Adipocyte (in vitro differentiated cells): ENCODE measurements at regions not wholly inside any gene's neighbourhood (a gene's known extent, or its start where the extent isn't known, plus 50 kb on each side); places are given as distances from the start of the nearest gene placed in this dataset.

Experiments
- DNase-seq: peaks from one replicate; pipeline ENCODE4 v3.0.0-alpha.2; 2015; ENCODE audit warnings: low read depth
- H3K27me3 ChIP-seq: replicated peaks from 2 replicates; pipeline ENCODE4 v1.7.0; 2013; ENCODE audit warnings: mild to moderate bottlenecking, low read length, moderate library complexity; ENCODE audit not compliant: control insufficient read depth, insufficient read depth
- H3K36me3 ChIP-seq: 2 replicates; pipeline ENCODE4 v1.7.0; 2013; ENCODE audit warnings: low read length, mild to moderate bottlenecking, moderate library complexity; ENCODE audit not compliant: control insufficient read depth, insufficient read depth, severe bottlenecking
- H3K4me1 ChIP-seq: 2 replicates; pipeline ENCODE4 v1.7.0; 2013; ENCODE audit warnings: mild to moderate bottlenecking, low read length, moderate library complexity; ENCODE audit not compliant: control insufficient read depth, insufficient read depth
- H3K4me3 ChIP-seq: 2 replicates; pipeline ENCODE4 v1.7.0; 2013; ENCODE audit warnings: mild to moderate bottlenecking, low read length, moderate library complexity
- H3K9ac ChIP-seq: 2 replicates; pipeline ENCODE4 v1.7.0; 2013; ENCODE audit warnings: mild to moderate bottlenecking, low read length, moderate library complexity
- H3K9me3 ChIP-seq: 2 replicates; pipeline ENCODE4 v1.7.0; 2013; ENCODE audit warnings: mild to moderate bottlenecking, low read length, moderate library complexity; ENCODE audit not compliant: control insufficient read depth

DNA sequence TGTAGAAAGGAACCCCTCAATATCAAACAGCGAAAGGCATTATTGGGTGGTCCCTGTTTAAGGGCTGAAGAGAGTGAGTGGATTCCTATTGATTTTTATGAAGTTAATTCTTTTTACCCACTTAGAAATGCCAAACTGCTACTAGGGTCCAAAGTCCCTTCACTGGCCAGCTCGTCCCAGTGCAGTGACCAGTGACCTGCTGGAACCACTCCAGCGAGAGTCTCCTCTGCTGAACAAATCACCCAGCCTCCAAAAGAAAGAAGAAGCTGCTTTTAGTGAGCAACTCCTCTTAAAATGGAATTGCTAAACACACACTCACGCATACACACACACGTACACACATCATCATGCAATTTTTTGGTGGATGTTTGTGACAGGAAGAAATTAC lies 198.2 kb upstream of the PLEKHG7 start:
- DNase-seq = no peak
- H3K4me1 ChIP-seq = peaks cover 39% of the 10 kb centered on the region
- H3K4me3 ChIP-seq = no peak overlapping the region
- peak overlapping the region; percentile 67 for H3K9ac ChIP-seq
- no peaks in the 10 kb centered on the region for H3K9me3 ChIP-seq
- H3K36me3 ChIP-seq = no peaks in the 10 kb centered on the region
- no peaks in the 10 kb centered on the region for H3K27me3 ChIP-seq

DNA sequence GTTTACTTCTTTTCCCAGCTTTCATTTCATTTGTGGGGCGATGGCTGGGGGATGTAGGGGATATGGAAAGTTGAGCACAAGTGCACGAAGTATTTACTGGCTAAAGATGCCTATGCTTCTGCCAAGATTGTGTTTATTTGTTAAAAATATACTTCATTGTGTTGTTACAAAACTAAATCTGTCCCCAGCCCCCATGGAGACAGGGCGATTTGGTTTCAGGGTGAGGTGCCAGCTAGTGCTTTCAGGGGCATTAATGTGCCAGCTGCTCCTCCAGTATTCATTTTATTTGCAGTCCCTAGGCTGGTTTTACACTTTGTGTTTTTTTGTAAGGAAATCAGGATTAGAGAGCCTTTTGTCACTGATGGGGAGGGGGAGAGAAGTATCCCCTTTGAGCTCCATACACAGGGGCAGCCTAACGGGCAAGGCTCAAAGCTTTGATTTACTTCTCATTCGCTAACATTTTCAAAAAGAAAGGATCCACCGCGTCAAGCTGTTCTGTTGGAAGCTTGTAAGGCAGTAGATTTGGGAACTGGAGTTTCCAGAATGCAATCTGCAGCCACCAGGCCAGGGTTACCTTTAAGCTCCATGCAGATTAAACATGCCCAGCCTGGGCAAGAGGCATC lies 198.7 kb upstream of the PLEKHG7 start:
- peak overlapping the region; percentile 30 for H3K4me3 ChIP-seq
- H3K9me3 ChIP-seq = no peaks in the 10 kb centered on the region
- DNase-seq = no peak

DNA sequence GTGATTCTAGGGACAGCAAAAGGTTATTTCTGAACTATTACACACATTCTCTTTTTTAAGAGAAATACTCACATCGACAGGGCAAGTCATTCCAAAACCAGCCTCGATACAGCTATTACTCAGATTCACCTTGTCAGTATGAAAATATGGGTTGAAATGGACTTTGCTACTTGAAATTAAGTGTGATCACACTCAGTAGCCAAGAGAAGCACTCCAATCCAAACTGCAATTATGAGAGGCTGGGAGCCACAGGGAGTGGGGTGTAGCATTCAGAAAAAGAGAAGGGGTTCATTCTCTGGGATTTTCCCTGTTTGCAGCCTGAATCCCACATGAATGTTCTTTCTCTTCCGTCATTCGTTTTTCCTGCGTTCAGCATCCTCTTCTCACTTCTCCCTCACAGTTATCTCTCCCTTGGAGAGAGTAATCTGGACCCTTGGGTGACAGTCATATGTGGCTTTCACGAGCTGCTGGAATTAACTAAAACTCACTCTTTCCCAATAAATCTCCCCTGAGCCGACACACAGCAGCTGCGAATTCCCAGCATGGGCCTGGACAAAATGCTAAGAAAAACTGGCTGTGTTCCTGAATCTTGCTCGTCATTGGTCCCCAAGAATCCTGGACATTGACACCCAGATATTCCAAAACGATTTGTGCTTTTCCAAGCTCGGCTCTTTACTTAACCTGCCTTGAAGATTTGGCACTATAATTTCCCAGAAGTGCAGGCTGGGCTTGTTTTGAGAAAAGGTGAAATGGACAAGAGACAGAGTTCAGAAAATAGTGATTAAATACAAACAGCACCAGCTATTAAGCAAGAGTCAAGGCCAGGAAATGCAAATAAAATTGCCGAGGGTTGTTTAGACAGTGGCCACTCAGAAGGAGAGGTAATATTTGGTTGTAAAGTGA lies 199.5 kb upstream of the PLEKHG7 start:
- Histone ChIP-seq H3K27me3 (no peaks in the 10 kb centered on the region), H3K9me3 (no peaks in the 10 kb centered on the region), H3K36me3 (no peaks in the 10 kb centered on the region), H3K9ac (peak overlapping the region; percentile 67), H3K4me1 (peaks cover 39% of the 10 kb centered on the region), H3K4me3 (peak overlapping the region; percentile 30)
- DNase-seq = no peak

More for the DNA sequence above, 198.7 kb upstream of the PLEKHG7 start:
- peak overlapping the region; percentile 67 for H3K9ac ChIP-seq
- no peaks in the 10 kb centered on the region for H3K36me3 ChIP-seq
- H3K4me1 ChIP-seq = peaks cover 39% of the 10 kb centered on the region
- H3K27me3 ChIP-seq = no peaks in the 10 kb centered on the region

DNA sequence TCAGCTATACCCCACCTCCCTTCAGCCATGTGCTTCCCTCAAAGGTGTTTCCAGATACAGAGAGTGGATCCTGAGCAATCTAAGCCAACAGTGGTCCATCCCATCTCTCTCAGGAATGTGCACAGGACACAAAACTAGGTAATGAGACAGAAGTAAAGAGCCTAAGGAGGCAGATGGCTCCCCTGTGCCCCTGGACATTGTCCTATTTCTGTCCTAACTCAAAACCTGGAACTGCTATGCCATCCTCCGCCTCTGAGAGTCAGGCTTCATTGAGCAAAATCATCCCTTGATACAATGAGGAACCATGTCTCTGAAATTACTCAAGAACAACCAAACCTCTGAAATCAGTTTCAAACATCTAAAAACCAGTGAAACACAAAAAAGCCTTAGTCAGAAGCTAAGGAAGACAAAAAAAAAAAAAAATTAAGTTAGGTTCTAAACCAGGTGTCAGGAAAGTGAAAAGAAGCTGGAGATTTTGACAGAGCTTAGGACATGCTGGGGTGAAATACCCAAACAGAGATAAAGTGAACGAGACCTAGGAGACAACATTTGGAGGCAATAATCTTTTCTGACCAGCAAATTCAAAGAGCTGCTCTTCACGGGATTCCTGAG lies 200.3 kb upstream of the PLEKHG7 start:
- peaks cover 39% of the 10 kb centered on the region for H3K4me1 ChIP-seq
- no peaks in the 10 kb centered on the region for H3K36me3 ChIP-seq

DNA sequence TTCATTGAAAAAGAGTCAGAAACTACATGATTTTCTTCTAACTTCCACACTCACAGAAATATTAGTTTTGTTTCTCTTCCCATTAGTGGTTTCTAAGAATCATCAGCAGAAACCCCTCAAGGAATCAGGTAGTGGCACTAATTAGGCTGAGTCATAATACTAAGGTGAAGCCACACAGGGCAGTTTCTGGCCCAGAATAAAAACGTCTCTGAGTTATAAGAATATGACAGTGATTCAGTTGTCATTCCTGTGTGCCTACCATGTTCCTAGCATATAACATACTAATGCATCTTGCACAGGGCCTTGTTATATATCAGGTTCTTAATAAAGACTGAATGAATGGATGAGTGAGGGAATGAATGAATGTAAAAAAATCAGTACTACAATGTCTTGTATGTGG lies 206.0 kb upstream of the PLEKHG7 start:
- DNase-seq = no peak
- H3K27me3 ChIP-seq = no peaks in the 10 kb centered on the region
- no peak overlapping the region for H3K4me3 ChIP-seq
- H3K4me1 ChIP-seq = no peaks in the 10 kb centered on the region
- H3K9me3 ChIP-seq = peaks cover 1% of the 10 kb centered on the region
- H3K36me3 ChIP-seq = no peaks in the 10 kb centered on the region
- H3K9ac ChIP-seq = no peak overlapping the region

More for the DNA sequence above, 200.3 kb upstream of the PLEKHG7 start:
- no peak for DNase-seq
- Histone ChIP-seq H3K27me3 (no peaks in the 10 kb centered on the region), H3K9me3 (no peaks in the 10 kb centered on the region), H3K9ac (peak overlapping the region; percentile 67), H3K4me3 (no peak overlapping the region)

DNA sequence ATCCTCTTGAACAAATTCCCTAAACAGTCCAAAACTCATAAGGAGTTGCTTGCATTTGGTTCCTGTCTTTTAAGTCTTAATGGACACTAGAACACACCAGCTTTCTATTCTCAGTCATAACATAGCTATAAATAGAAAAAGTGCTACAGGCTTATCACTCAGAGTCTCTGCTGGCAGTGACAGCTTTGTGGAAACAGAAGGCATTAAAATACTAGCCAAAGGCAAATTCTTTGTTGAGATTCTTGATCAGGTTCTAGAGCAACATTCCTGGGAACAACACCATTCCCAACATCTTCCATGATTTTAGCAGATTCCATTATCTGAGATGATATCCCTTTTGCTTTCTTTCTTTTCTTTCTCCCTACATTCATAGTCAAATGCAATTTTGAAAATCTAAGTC lies 207.7 kb upstream of the PLEKHG7 start:
- Histone ChIP-seq H3K9me3 (peaks cover 6% of the 10 kb centered on the region), H3K36me3 (no peaks in the 10 kb centered on the region), H3K4me3 (no peak overlapping the region), H3K9ac (no peak overlapping the region), H3K27me3 (no peaks in the 10 kb centered on the region), H3K4me1 (no peaks in the 10 kb centered on the region)
- no peak for DNase-seq

DNA sequence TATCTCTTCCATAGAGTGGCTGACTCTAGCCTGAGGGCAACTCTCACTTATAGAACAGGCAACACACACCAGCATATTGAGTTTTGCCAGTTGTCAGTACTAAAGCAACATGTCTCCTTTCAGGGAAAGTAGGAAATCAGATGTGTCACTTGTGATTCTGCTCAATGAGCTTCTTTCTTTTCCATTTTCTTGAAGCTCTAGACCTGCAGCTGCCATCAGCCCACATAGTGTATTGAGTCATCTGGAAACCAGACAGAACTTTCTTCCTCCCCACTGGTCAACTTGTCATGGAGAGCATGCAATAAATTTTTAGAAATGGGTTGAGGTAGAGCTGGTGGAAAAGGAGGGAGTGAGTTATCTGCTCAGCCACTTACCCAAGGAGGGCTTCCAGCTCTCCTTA lies 209.0 kb upstream of the PLEKHG7 start:
- Histone ChIP-seq H3K36me3 (no peaks in the 10 kb centered on the region), H3K9me3 (peaks cover 6% of the 10 kb centered on the region), H3K4me1 (no peaks in the 10 kb centered on the region), H3K27me3 (no peaks in the 10 kb centered on the region), H3K4me3 (no peak overlapping the region), H3K9ac (no peak overlapping the region)
- no peak for DNase-seq

DNA sequence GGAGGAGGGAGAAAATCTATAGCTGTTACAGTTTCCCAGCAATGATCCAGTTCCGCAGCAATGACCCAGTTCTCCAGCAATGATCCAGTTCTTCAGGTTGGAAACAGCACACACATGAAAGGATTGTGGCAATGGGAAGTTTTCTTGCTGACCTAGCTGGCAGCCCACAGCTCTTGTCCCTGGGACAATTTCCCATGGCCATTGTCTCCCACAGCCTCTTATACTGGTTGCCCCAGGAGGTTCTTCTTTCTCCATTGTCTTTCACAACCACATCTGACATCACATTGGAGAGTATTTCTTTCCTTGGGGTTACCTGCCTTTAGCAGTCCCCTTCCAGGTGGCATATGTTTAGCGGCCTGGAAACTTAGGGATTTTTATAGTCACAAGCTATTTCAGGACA lies 209.8 kb upstream of the PLEKHG7 start:
- H3K4me1 ChIP-seq = no peaks in the 10 kb centered on the region
- no peak overlapping the region for H3K4me3 ChIP-seq
- peaks cover 6% of the 10 kb centered on the region for H3K9me3 ChIP-seq
- H3K27me3 ChIP-seq = no peaks in the 10 kb centered on the region
- no peak for DNase-seq
- H3K9ac ChIP-seq = no peak overlapping the region
- H3K36me3 ChIP-seq = no peaks in the 10 kb centered on the region

DNA sequence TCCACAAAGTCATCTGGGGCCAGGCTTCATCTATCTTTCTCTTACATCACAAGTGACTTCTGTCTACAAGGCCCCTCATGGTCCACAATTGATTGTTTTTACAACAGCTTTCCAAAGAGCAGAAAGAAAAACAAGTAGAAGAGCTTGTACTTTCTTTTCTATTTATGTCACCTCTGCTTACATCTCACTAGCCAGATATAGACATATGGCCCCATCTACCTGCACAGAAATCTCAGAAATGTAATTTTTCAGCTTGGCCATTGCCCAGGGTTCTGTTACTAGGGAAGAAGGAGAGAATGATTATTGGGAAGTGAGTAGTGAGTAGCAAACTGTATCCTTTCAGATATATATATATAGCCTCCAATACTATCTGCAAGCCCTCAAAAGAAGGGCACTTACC lies 210.5 kb upstream of the PLEKHG7 start:
- no peaks in the 10 kb centered on the region for H3K27me3 ChIP-seq
- H3K9me3 ChIP-seq = peaks cover 6% of the 10 kb centered on the region
- no peak overlapping the region for H3K4me3 ChIP-seq
- H3K9ac ChIP-seq = no peak overlapping the region
- no peaks in the 10 kb centered on the region for H3K36me3 ChIP-seq
- DNase-seq = no peak
- no peaks in the 10 kb centered on the region for H3K4me1 ChIP-seq

DNA sequence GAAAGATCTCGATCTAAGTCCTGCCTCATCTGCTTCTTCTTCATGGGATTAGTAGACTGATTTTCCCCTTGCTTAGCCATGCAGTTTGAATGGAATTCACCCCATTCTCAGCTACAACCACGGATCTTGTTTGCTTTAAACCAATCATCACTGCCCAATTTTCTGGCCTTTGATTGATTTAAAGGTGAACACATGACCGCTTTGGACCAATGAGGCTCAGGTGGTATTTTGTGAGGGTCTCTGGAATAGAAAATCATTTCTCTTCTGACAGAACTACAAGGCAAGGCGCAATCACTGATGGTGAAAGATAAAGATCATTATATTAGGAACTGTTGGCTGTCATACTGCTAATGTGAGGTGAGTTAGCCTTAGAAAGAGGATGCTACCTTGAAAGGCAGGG lies 213.0 kb upstream of the PLEKHG7 start:
- no peak overlapping the region for H3K4me3 ChIP-seq
- no peak overlapping the region for H3K9ac ChIP-seq
- H3K4me1 ChIP-seq = peaks cover 12% of the 10 kb centered on the region
- H3K36me3 ChIP-seq = no peaks in the 10 kb centered on the region
- H3K27me3 ChIP-seq = no peaks in the 10 kb centered on the region
- peaks cover 6% of the 10 kb centered on the region for H3K9me3 ChIP-seq
- no peak for DNase-seq

DNA sequence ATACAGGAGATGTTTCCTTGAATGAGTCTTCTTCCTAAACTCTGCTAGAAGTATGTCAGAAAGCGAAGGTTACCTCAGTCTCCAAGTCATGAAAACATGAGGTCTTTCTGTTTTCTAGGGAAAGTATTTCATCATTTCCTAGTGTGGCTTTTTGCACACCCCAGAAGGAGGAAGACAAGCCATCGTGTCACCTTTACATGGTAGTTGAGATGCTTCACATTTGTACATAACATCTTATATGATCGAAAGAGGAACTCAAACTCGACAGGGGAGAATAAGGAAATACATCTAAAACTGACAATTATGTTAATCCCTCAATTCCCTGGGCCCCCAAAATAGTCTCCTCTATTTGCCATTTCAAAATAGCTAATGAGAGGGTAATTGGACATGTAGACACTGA lies 214.1 kb upstream of the PLEKHG7 start:
- H3K36me3 ChIP-seq = no peaks in the 10 kb centered on the region
- no peak overlapping the region for H3K9ac ChIP-seq
- peaks cover 6% of the 10 kb centered on the region for H3K9me3 ChIP-seq
- no peaks in the 10 kb centered on the region for H3K27me3 ChIP-seq
- H3K4me1 ChIP-seq = peaks cover 12% of the 10 kb centered on the region
- no peak overlapping the region for H3K4me3 ChIP-seq
- DNase-seq = no peak
